AG09309 (cell line): ENCODE measurements at regions not wholly inside any gene's neighbourhood (a gene's known extent, or its start where the extent isn't known, plus 50 kb on each side); places are given as distances from the start of the nearest gene placed in this dataset.

Experiments
- DNase-seq: peaks from one replicate; pipeline ENCODE4 v3.0.0-alpha.2; 2010; ENCODE audit warnings: low read depth
- H3K4me3 ChIP-seq: 2 replicates; pipeline ENCODE4 v1.5.1; 2011; ENCODE audit warnings: mild to moderate bottlenecking, low read depth, low read length, moderate library complexity; ENCODE audit not compliant: control insufficient read depth
- CTCF ChIP-seq: IDR thresholded peaks from 2 replicates; pipeline ENCODE4 v1.5.1; 2011; ENCODE audit warnings: mild to moderate bottlenecking, low read depth, low read length, inconsistent platforms; ENCODE audit not compliant: insufficient read depth, control insufficient read depth; ENCODE audit errors: missing control alignments

- H3K4me3 ChIP-seq: no peak overlapping the region
- TF ChIP-seq CTCF: no peak
- no peak for DNase-seq
These were observed 56.5 kb upstream of the SORCS3 start for GRCh38 chr10:104584541-104584940.

GRCh38 chr10:104587751-104588150, 53.3 kb upstream of the SORCS3 start:
- no peak for DNase-seq
- no peak overlapping the region for H3K4me3 ChIP-seq
- no peak for TF ChIP-seq CTCF

GRCh38 chr10:104589431-104589830, 51.7 kb upstream of the SORCS3 start:
- TF ChIP-seq CTCF: no peak
- no peak for DNase-seq
- H3K4me3 ChIP-seq: no peak overlapping the region

GRCh38 chr10:104589871-104590270, 51.2 kb upstream of the SORCS3 start:
- TF ChIP-seq CTCF: no peak
- no peak for DNase-seq
- H3K4me3 ChIP-seq: no peak overlapping the region
